Vagina (tissue), 2 donors: ENCODE measurements at regions not wholly inside any gene's neighbourhood (a gene's known extent, or its start where the extent isn't known, plus 50 kb on each side); places are given as distances from the start of the nearest gene placed in this dataset.
"Not testable (repeated sequence)": the region's sequence is repeated elsewhere in the genome, so short reads cannot be mapped to it uniquely, and the experiment has no call there.

ENCODE experiments used
- POLR2A ChIP-seq, 2 donors: fragments of 450-650 bp; IDR thresholded peaks; one replicate each; pipeline ENCODE4 v1.6.1; 2017; ENCODE audit warnings: antibody characterized with exemption in 2 of 2, mild to moderate bottlenecking in 2 of 2, moderate library complexity in 2 of 2
- POLR2AphosphoS5 ChIP-seq, 2 donors: sonication (generic); formaldehyde crosslinking; IDR thresholded peaks; one replicate each; pipeline ENCODE4 v1.9.0; 2017; ENCODE audit warnings: antibody characterized with exemption in 2 of 2, mild to moderate bottlenecking in 2 of 2, low read depth in 1 of 2; ENCODE audit not compliant: insufficient read depth in 1 of 2
- TF ChIP-seq, protein P1 (sequence below), 3 experiments: fragments of 450-650 bp in 2 of 3; fragments of 200-600 bp in 1 of 3; sonication (generic) in 1 of 3; IDR thresholded peaks; one replicate each; pipeline ENCODE4 v1.5.1; 2017 to 2019; ENCODE audit warnings: antibody characterized with exemption in 3 of 3, mild to moderate bottlenecking in 2 of 3, moderate library complexity in 2 of 3

DNA sequence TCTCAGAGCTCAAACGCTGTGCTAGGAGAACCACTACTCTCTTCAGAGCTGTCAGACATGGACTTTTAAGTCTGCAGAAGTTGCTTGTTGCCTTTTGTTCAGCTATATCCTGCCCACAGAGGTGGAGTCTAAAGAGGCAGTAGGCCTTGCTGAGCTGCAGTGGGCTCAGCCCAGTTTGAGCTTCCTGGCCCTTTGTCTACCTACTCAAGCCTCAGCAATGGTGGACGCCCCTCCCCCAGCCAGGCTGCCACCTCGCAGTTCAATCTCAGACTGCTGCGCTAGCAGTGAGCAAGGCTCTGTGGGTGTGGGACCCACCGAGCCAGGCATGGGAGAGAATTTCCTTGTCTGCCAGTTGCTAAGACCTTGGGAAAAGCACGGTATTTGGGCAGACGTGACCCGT is 426.2 kb downstream of the PIK3C3 start:
- TF ChIP-seq, protein P1, sequence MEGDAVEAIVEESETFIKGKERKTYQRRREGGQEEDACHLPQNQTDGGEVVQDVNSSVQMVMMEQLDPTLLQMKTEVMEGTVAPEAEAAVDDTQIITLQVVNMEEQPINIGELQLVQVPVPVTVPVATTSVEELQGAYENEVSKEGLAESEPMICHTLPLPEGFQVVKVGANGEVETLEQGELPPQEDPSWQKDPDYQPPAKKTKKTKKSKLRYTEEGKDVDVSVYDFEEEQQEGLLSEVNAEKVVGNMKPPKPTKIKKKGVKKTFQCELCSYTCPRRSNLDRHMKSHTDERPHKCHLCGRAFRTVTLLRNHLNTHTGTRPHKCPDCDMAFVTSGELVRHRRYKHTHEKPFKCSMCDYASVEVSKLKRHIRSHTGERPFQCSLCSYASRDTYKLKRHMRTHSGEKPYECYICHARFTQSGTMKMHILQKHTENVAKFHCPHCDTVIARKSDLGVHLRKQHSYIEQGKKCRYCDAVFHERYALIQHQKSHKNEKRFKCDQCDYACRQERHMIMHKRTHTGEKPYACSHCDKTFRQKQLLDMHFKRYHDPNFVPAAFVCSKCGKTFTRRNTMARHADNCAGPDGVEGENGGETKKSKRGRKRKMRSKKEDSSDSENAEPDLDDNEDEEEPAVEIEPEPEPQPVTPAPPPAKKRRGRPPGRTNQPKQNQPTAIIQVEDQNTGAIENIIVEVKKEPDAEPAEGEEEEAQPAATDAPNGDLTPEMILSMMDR (IDR thresholded peaks at IDR 0.05) = not testable (repeated sequence)
- TF ChIP-seq POLR2AphosphoS5 (IDR thresholded peaks at IDR 0.05; ENCODE audit: insufficient read depth in 1 of 2, low read depth in 1 of 2); POLR2A (IDR thresholded peaks at IDR 0.05): not testable (repeated sequence)
